Ovary (tissue), 7 donors: ENCODE measurements at regions not wholly inside any gene's neighbourhood (a gene's known extent, or its start where the extent isn't known, plus 50 kb on each side); places are given as distances from the start of the nearest gene placed in this dataset.

Source experiments
- DNase-seq, 5 donors: peaks; one replicate each; pipeline ENCODE4 v3.0.0-alpha.2; 2019 to 2020
- H3K27ac ChIP-seq, 2 donors: fragments of 200-600 bp; one replicate each; pipeline versions ENCODE4 v1.5.1 to v1.8.0; 2019 to 2022
- H3K27me3 ChIP-seq: fragments of 200-600 bp; one replicate; pipeline ENCODE4 v1.8.0; 2022
- H3K36me3 ChIP-seq: fragments of 200-600 bp; sonication (generic); one replicate; pipeline ENCODE4 v1.5.1; 2019
- H3K4me1 ChIP-seq: one replicate; pipeline ENCODE4 v1.8.1; 2013; ENCODE audit warnings: mild to moderate bottlenecking, moderate library complexity; ENCODE audit not compliant: insufficient read depth
- H3K4me3 ChIP-seq: fragments of 200-600 bp; sonication (generic); one replicate; pipeline ENCODE4 v1.5.1; 2017
- H3K9me3 ChIP-seq, 2 donors: fragments of 200-600 bp in 1 of 2; sonication (generic) in 1 of 2; one replicate each; pipeline versions ENCODE4 v1.5.1 to v1.8.1; 2013 to 2019; ENCODE audit warnings: mild to moderate bottlenecking in 1 of 2, moderate library complexity in 1 of 2
- EP300 ChIP-seq: sonication (generic); formaldehyde crosslinking; IDR thresholded peaks from one replicate; pipeline ENCODE4 v1.6.1; 2017; ENCODE audit warnings: antibody characterized with exemption
- POLR2A ChIP-seq: fragments of 450-650 bp; IDR thresholded peaks from one replicate; pipeline ENCODE4 v1.6.1; 2017; ENCODE audit warnings: antibody characterized with exemption, mild to moderate bottlenecking, moderate library complexity
- WGBS, 3 donors: extraction: QIAGEN DNeasy Blood & Tissue Kit in 1 of 3; methylation state at CpG; one replicate each; pipeline versions ENCODE4 v1.1.5 to v1.1.7; 2013 to 2017; 5-methylcytosine and 5-hydroxymethylcytosine counted together
- intact Hi-C, 4 donors: fragments of 100-400 bp; cut with DNase I; formaldehyde crosslinking; loops; one replicate each; pipeline versions ENCODE4 v1.11.0 to v1.15.1; 2022 to 2023
- TF ChIP-seq, protein P1 (sequence below), 3 donors: fragments of 450-650 bp in 2 of 3; fragments of 200-600 bp in 1 of 3; IDR thresholded peaks; one replicate each; pipeline versions ENCODE4 v1.5.1 to v1.8.0; 2016 to 2022; ENCODE audit warnings: antibody characterized with exemption in 3 of 3, mild to moderate bottlenecking in 1 of 3
- donor health status: DM: no; HTN: no; CAD: no; lungs with moderate emphysema.
- donor health status: DM: no; HTN: no; CAD: no.
- donor health status: Bipolar disorder and iron deficiency.
- donor health status: DM: no; HTN: no; CAD: no.
- donor health status: DM: yes; HTN: yes; CAD: no.

DNA sequence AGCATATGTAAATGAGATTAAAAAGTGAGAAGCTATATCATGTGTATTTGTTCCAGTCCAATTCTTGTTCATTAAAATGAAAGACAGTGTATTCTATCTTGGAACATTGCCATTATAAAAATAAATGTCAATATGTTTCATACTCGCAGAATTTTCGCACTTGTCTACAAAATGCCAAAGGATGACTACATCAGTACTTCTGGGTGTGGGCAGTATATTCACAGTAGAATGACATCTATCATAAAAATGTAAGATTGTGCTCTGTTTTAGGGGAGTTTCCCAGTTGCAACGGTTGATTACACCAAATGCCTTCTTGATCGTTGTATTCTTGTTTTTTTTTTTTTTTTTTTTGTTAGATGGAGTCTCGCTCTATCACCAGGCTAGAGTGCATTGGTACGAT, 292.3 kb upstream of the E2F7 start:
- Histone ChIP-seq H3K27ac (no peak overlapping the region), H3K4me3 (no peak overlapping the region), H3K27me3 (no peaks in the 10 kb centered on the region), H3K4me1 (peaks cover 9% of the 10 kb centered on the region), H3K9me3 (no peaks in the 10 kb centered on the region), H3K36me3 (no peaks in the 10 kb centered on the region)
- no peak for DNase-seq
- intact Hi-C loops = no loop called here
- TF ChIP-seq, protein P1, sequence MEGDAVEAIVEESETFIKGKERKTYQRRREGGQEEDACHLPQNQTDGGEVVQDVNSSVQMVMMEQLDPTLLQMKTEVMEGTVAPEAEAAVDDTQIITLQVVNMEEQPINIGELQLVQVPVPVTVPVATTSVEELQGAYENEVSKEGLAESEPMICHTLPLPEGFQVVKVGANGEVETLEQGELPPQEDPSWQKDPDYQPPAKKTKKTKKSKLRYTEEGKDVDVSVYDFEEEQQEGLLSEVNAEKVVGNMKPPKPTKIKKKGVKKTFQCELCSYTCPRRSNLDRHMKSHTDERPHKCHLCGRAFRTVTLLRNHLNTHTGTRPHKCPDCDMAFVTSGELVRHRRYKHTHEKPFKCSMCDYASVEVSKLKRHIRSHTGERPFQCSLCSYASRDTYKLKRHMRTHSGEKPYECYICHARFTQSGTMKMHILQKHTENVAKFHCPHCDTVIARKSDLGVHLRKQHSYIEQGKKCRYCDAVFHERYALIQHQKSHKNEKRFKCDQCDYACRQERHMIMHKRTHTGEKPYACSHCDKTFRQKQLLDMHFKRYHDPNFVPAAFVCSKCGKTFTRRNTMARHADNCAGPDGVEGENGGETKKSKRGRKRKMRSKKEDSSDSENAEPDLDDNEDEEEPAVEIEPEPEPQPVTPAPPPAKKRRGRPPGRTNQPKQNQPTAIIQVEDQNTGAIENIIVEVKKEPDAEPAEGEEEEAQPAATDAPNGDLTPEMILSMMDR (IDR thresholded peaks at IDR 0.05) = no peak
- TF ChIP-seq POLR2A (no peak), EP300 (no peak)
- 94 to 97% (median 96%) methylated on average over 6 of the region's 6 CpGs for WGBS, 3 donors

DNA sequence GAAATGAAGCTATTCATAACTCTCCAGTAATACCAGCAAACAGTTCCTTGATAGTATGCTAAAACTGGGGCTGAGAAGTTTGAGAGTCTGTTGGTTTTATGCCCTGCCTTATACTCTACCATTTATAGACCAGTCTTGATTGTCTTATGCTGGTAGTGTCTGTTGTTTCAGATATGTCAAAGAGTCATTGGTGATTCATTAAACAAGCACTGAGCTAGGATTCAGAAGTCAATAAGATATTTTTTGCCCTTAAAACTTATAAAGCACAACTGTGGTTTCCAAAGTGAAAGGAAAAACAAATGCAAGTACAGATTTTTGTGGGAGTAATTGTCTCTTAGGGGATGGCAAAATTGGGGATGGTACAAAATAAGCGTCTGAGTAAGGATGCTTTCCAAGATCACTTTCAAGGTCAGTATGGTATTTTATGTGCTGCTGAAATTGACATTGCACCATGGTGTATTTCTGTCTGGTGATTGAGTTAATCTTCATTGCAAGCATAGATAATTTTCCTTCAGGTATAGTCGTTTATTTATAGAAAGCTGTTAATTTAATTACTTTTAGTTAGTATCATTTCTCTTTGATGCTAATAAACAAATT, 289.5 kb upstream of the E2F7 start:
- intact Hi-C loops = no loop called here
- H3K4me1 ChIP-seq = peaks cover 12% of the 10 kb centered on the region
- no peaks in the 10 kb centered on the region for H3K36me3 ChIP-seq
- TF ChIP-seq EP300 = no peak
- no peak for TF ChIP-seq POLR2A
- TF ChIP-seq, protein P1 (IDR thresholded peaks at IDR 0.05) = no peak
- no peaks in the 10 kb centered on the region for H3K27me3 ChIP-seq
- no peak for DNase-seq
- H3K27ac ChIP-seq = peak overlapping the region in 1 of 2 donors; percentile 15
- no peak overlapping the region for H3K4me3 ChIP-seq
- WGBS, 3 donors = 25 to 37% (median 26%) methylated on average over 2 of the region's 2 CpGs
- no peaks in the 10 kb centered on the region for H3K9me3 ChIP-seq

DNA sequence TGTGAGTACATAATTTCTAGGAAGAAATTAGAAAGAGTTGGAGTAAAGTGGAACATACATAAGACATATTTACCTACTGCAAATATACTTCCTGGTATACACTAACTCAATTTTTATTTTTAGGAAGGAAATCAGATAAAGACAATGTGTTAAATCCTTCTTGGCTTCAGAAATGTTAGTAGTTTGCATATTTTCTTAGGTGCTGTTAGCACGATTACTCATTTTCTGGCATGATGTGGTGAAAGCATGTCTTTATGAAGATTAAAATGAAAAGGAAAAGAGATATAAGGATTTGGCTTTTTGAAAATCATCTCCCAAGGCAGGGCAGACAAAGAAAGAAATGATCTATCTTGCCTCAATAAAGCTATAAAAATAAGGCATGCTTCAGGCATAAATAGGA, 287.6 kb upstream of the E2F7 start:
- Histone ChIP-seq H3K4me1 (peaks cover 12% of the 10 kb centered on the region), H3K27me3 (no peaks in the 10 kb centered on the region), H3K4me3 (no peak overlapping the region), H3K9me3 (no peaks in the 10 kb centered on the region), H3K27ac (no peak overlapping the region), H3K36me3 (no peaks in the 10 kb centered on the region)
- DNase-seq = no peak
- TF ChIP-seq, protein P1 (IDR thresholded peaks at IDR 0.05) = no peak
- TF ChIP-seq EP300 (no peak), POLR2A (no peak)
- 4 to 20% (median 9%) methylated on average over 1 of the region's 1 CpG for WGBS, 3 donors
- intact Hi-C loops = no loop called here

DNA sequence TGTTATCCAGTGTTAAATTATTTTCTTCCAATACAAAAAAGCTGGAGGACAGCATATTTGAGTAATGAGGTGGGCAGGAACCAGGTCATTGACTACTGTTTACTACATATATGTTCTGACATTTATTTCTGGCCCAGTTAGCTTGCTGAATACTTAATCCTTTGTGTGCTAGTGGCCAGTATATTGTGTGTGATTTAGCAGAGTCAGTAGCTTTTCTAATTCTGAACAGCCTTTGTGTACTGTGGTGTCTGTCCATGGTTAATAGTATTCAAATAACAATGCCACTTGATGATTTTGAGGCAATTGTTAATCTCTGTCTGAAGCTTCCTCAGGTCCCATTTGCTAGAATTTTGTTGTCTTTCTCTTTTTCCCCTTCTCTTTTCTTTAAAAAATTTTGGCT, 286.5 kb upstream of the E2F7 start:
- no peak for DNase-seq
- intact Hi-C loops = no loop called here
- Histone ChIP-seq H3K4me1 (peaks cover 15% of the 10 kb centered on the region), H3K27me3 (no peaks in the 10 kb centered on the region), H3K36me3 (no peaks in the 10 kb centered on the region), H3K4me3 (no peak overlapping the region), H3K27ac (no peak overlapping the region), H3K9me3 (no peaks in the 10 kb centered on the region)
- TF ChIP-seq, protein P1 (IDR thresholded peaks at IDR 0.05) = no peak
- TF ChIP-seq POLR2A (no peak), EP300 (no peak)
